Left ventricle myocardium inferior (tissue), 1 donor: ENCODE measurements at regions not wholly inside any gene's neighbourhood (a gene's known extent, or its start where the extent isn't known, plus 50 kb on each side); places are given as distances from the start of the nearest gene placed in this dataset.

Experiments used
- DNase-seq: peaks from one replicate; pipeline ENCODE4 v3.0.0-alpha.2; 2020
- H3K27ac ChIP-seq: fragments of 200-600 bp; replicated peaks from 2 replicates; pipeline ENCODE4 v1.8.0; 2021
- H3K27me3 ChIP-seq: fragments of 200-600 bp; 2 replicates; pipeline ENCODE4 v1.8.0; 2021; ENCODE audit warnings: low read depth
- H3K36me3 ChIP-seq: fragments of 200-600 bp; 2 replicates; pipeline ENCODE4 v1.8.0; 2021
- H3K4me1 ChIP-seq: fragments of 200-600 bp; 2 replicates; pipeline ENCODE4 v1.8.0; 2021
- H3K4me3 ChIP-seq: fragments of 200-600 bp; 2 replicates; pipeline ENCODE4 v1.8.0; 2021; ENCODE audit warnings: mild to moderate bottlenecking, moderate library complexity
- H3K9me3 ChIP-seq: fragments of 200-600 bp; replicated peaks from 2 replicates; pipeline ENCODE4 v1.8.0; 2021
- CTCF ChIP-seq: fragments of 200-600 bp; IDR thresholded peaks from 2 replicates; pipeline ENCODE4 v1.8.0; 2021; ENCODE audit warnings: antibody characterized with exemption, mild to moderate bottlenecking, borderline replicate concordance
- intact Hi-C: fragments of 100-400 bp; cut with micrococcal nuclease; formaldehyde crosslinking; loops from one replicate; pipeline ENCODE4 v1.11.0; 2022
- donor health status: DM: no; HTN: yes; CAD: no; lungs with severe emphysema.

- no peaks in the 10 kb centered on the region for H3K9me3 ChIP-seq
- H3K36me3 ChIP-seq = no peaks in the 10 kb centered on the region
- H3K27me3 ChIP-seq = no peaks in the 10 kb centered on the region
- DNase-seq = no peak
- intact Hi-C loops = no loop called here
- H3K4me1 ChIP-seq = peaks cover 20% of the 10 kb centered on the region
- no peak overlapping the region for H3K27ac ChIP-seq
- no peak overlapping the region for H3K4me3 ChIP-seq
- no peak for TF ChIP-seq CTCF
Observed at GRCh38 chr1:195897076-195897475, 711.2 kb downstream of the KCNT2 start.

- no peak for DNase-seq
- no peaks in the 10 kb centered on the region for H3K36me3 ChIP-seq
- no peaks in the 10 kb centered on the region for H3K27me3 ChIP-seq
Observed at GRCh38 chr1:195894411-195894810, 713.8 kb downstream of the KCNT2 start.

GRCh38 chr1:195886000-195886399 is 722.2 kb downstream of the KCNT2 start:
- H3K36me3 ChIP-seq = no peaks in the 10 kb centered on the region
- H3K9me3 ChIP-seq = peaks cover 12% of the 10 kb centered on the region
- H3K27ac ChIP-seq = no peak overlapping the region
- TF ChIP-seq CTCF = no peak
- H3K4me3 ChIP-seq = no peak overlapping the region
- H3K4me1 ChIP-seq = no peaks in the 10 kb centered on the region
- no peak for DNase-seq
- no peaks in the 10 kb centered on the region for H3K27me3 ChIP-seq
- intact Hi-C loops = no loop called here

More at GRCh38 chr1:195894411-195894810, 713.8 kb downstream of the KCNT2 start:
- TF ChIP-seq CTCF = no peak
- intact Hi-C loops = no loop called here
- Histone ChIP-seq H3K4me3 (no peak overlapping the region), H3K9me3 (peaks cover 18% of the 10 kb centered on the region), H3K27ac (peak overlapping the region; percentile 57), H3K4me1 (peaks cover 20% of the 10 kb centered on the region)

GRCh38 chr1:195878478-195878877 is 729.8 kb downstream of the KCNT2 start:
- intact Hi-C loops = no loop called here
- DNase-seq = no peak
- no peaks in the 10 kb centered on the region for H3K4me1 ChIP-seq
- H3K27me3 ChIP-seq = no peaks in the 10 kb centered on the region
- no peaks in the 10 kb centered on the region for H3K36me3 ChIP-seq
- H3K4me3 ChIP-seq = no peak overlapping the region
- TF ChIP-seq CTCF = no peak
- peaks cover 15% of the 10 kb centered on the region for H3K9me3 ChIP-seq
- no peak overlapping the region for H3K27ac ChIP-seq

- H3K9me3 ChIP-seq = peaks cover 15% of the 10 kb centered on the region
- no peaks in the 10 kb centered on the region for H3K36me3 ChIP-seq
- no peaks in the 10 kb centered on the region for H3K27me3 ChIP-seq
- no peaks in the 10 kb centered on the region for H3K4me1 ChIP-seq
- no peak overlapping the region for H3K4me3 ChIP-seq
- intact Hi-C loops = no loop called here
- no peak for TF ChIP-seq CTCF
- DNase-seq = no peak
- H3K27ac ChIP-seq = no peak overlapping the region
Observed at GRCh38 chr1:195876792-195877191, 731.4 kb downstream of the KCNT2 start.

- no peak overlapping the region for H3K4me3 ChIP-seq
- no peak overlapping the region for H3K27ac ChIP-seq
- peaks cover 15% of the 10 kb centered on the region for H3K9me3 ChIP-seq
- DNase-seq = no peak
- H3K27me3 ChIP-seq = no peaks in the 10 kb centered on the region
- TF ChIP-seq CTCF = no peak
- intact Hi-C loops = no loop called here
- H3K36me3 ChIP-seq = no peaks in the 10 kb centered on the region
- H3K4me1 ChIP-seq = no peaks in the 10 kb centered on the region
Observed at GRCh38 chr1:195872376-195872775, 735.9 kb downstream of the KCNT2 start.
